Fibroblast of the aortic adventitia (primary cell): ENCODE measurements at regions not wholly inside any gene's neighbourhood (a gene's known extent, or its start where the extent isn't known, plus 50 kb on each side); places are given as distances from the start of the nearest gene placed in this dataset.

ENCODE experiments used
- DNase-seq: peaks from one replicate; pipeline ENCODE4 v3.0.0-alpha.2; 2010; ENCODE audit warnings: low read depth
- H3K4me3 ChIP-seq: 2 replicates; pipeline ENCODE4 v1.5.1; 2011; ENCODE audit warnings: low read depth, mild to moderate bottlenecking, control low read depth, low read length, moderate library complexity
- TF ChIP-seq, protein P1 (sequence below): IDR thresholded peaks from 2 replicates; pipeline ENCODE4 v1.5.1; 2011; ENCODE audit warnings: mild to moderate bottlenecking, low read length, control low read depth, inconsistent platforms; ENCODE audit not compliant: insufficient read depth

DNA sequence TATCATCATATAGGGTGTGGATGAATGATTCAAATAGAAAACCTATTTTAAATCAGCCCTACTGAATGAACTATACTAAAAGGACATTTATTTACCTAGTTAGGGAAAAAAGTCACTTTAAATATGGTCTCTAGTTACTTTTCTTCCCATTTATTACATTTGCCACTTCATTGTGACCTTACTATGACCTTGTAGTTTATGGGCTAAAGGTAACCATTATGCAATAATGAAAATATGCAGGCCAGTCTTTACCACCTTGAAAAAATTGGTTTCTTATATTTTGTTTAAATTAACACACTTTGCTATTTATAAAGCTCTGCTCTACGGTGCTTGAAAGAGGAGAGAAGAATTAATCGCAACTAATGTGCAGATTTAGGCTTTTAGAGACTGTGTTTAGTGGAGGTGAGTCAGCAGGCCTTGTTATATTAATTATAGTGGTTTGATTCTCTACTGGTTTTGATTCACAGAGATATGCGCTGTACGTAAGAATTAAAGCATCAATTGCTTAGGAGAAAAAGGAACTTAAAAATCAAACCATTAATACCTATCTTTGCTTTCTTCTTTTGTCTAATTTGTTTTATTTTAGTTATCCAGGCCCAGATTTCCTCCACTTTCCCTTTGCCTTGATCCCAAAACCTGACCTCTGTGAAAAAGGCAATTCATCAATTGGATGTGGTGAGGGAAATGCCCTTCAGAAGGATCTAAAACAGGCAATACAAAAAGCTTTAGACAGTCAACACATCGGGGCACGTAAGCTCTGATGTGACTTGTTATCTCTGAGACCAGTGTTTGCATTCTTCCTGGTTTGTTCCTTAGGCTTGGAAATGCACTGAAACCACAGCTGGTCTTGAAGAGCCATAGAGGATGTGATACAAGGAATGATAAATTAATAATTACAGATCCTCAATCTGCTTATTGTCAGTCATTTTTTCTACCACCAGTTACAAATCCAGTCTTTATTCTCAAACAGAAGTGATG lies 141.2 kb upstream of the HDAC9 start:
- H3K4me3 ChIP-seq: no peak overlapping the region
- TF ChIP-seq, protein P1, sequence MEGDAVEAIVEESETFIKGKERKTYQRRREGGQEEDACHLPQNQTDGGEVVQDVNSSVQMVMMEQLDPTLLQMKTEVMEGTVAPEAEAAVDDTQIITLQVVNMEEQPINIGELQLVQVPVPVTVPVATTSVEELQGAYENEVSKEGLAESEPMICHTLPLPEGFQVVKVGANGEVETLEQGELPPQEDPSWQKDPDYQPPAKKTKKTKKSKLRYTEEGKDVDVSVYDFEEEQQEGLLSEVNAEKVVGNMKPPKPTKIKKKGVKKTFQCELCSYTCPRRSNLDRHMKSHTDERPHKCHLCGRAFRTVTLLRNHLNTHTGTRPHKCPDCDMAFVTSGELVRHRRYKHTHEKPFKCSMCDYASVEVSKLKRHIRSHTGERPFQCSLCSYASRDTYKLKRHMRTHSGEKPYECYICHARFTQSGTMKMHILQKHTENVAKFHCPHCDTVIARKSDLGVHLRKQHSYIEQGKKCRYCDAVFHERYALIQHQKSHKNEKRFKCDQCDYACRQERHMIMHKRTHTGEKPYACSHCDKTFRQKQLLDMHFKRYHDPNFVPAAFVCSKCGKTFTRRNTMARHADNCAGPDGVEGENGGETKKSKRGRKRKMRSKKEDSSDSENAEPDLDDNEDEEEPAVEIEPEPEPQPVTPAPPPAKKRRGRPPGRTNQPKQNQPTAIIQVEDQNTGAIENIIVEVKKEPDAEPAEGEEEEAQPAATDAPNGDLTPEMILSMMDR: no peak
- DNase-seq: no peak

DNA sequence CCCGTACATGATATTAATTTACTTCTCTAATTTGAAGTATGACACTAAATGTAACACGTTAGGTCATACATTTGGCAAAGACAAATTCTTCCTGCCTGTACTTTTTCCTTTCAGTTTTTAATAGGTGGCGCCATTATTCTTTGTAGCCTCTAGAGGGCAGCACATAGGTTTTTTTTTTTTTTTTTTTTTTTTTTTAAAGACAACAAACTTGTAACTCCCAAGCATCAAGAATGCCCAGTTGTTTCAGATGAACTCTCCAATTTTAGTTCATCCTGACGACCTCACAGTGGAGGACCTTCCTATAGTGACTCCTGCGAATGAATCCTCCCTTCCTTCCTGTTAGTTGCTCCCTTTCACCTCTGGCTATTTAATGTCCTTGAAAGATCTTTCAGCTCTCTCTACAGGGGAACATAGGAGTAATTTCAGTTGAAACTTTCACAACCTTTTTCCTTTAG lies 139.3 kb upstream of the HDAC9 start:
- peak; percentile 70 for DNase-seq
- H3K4me3 ChIP-seq: no peak overlapping the region
- TF ChIP-seq, protein P1: peak; percentile 58

DNA sequence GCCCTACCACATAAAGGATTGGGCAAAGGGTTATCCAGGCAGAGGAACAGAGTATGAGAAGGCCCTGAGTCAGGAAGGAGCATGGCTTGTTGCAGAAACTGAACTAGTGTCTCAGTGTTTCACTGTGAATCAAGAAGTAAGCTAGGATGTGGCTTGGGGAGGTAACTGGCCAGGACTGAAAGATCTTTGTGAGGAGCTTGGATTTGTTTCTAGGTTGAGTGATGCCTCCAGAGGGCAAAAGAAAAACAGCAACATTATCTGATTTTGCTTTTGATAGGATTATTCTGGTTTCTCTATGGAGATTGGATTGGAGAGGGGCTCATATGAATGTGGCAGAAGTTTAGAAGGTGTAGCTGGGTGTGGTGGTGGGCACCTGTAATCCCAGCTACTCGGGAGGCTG lies 137.9 kb upstream of the HDAC9 start:
- TF ChIP-seq, protein P1: peak; percentile 16
- no peak for DNase-seq
- H3K4me3 ChIP-seq: no peak overlapping the region

DNA sequence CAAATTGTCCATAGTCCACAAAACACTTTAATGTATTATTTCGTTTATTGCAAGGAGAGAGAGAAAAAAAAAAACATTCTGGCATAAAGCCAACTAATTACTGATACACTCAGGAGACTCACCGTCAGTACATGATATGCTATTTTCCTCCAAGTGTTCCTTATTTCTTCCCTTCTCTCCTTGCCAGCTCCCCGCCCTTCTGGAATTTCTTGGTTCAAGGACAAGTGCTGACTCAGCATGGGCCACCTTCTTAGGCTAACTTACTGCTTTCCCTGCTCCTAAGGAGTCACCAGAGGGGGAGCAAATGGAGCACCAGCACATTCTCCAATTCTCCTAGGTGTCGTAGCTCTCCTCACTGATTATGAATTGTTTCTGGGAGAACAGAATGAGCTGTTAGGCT lies 133.8 kb upstream of the HDAC9 start:
- peak; percentile 78 for DNase-seq
- no peak overlapping the region for H3K4me3 ChIP-seq
- TF ChIP-seq, protein P1: peak; percentile 27

DNA sequence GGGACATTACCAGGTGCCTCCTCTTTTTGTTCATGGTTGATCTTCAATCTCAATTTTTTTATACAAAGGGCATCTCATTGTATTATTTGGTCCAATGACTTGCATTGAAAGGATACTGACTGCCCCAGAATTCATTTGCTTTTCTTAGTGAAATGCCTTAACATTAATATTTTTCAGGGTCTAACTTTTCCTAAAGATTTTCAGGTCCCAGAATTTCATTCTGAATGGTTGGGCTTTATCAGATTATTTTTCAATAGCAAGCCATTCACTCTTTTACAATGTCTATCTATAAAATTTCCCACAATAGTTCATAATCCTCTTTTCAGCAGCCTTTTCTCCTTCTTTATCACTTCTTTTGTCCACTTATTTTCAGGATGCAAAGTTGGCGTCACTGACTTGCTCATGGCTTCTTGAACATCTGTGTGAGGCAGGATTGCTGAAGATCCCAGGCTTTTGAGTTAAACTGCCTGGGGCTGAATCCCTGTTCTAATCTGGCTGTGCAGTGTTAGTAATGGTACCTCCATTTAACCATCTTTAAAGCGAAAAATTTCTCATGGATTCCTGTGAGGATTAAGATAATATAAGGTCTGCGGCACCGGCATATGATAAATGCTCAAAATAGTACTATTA lies 131.7 kb upstream of the HDAC9 start:
- TF ChIP-seq, protein P1: no peak
- DNase-seq: no peak
- no peak overlapping the region for H3K4me3 ChIP-seq

DNA sequence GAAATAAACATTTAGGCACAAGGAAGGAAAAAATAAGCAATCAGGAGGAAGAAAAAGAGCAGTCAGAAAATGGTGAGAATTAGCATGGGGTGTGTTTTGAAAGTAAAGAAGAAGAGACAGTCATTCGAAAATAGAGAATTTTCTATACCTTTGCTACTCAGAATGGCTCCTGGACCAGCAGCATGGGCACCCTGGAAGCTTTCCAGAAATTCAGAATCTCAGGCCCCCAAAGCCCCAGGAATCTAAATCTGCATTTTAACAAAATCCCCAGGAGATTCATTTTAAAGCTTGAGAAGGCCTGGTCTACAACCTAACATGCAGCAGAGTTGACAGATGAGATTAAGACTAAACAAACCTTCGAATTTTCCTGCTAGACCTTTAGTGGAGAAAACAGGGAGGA lies 131.2 kb upstream of the HDAC9 start:
- no peak overlapping the region for H3K4me3 ChIP-seq
- DNase-seq: no peak
- TF ChIP-seq, protein P1: no peak
